TTC549 (cell line): ENCODE measurements at regions not wholly inside any gene's neighbourhood (a gene's known extent, or its start where the extent isn't known, plus 50 kb on each side); places are given as distances from the start of the nearest gene placed in this dataset.
"Not testable (repeated sequence)": the region's sequence is repeated elsewhere in the genome, so short reads cannot be mapped to it uniquely, and the experiment has no call there.

Experiments
- FAIRE-seq: peaks from 2 replicates; lab custom pipeline; 2012; peaks lifted over from hg19 to GRCh38; lab: Jason Lieb, UNC

DNA sequence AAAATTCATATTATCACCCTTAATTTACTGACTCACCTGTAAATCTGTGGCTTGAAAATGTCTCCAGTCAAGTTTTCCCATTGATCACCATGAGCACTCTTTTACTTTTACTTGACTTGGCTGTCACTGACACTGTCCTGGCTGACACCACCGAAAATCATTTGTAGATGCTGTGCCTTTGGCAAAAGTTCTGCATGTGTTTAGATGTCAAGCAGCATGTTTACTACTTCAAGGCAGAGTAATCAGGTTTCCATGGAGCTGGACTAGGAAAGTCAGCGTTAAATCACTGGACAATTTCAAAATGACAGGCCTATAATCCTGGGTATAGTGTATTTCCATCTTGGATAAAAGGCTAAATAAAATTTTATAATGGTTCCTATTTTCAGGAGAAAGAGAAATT, 1530.6 kb upstream of the CDH6 start:
- no peak for FAIRE-seq

DNA sequence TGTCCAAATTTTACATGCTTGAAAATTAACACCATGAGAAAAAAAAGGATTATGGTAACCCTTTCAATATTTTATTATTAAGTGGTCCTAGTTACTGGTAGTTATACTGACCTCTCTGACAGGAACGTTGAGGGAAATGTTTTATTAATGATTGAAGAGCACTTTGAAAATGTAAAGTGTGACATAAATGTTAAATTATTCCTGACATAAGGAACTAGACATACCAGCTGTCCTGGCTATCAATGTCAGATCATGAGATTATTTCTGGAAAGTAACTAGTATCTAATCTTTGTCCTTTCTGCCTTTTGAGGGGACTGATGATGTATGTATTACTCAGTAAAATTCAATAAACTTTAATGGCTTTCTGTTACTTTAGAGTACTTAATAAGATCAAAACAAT, 1538.5 kb upstream of the CDH6 start:
- FAIRE-seq: no peak

DNA sequence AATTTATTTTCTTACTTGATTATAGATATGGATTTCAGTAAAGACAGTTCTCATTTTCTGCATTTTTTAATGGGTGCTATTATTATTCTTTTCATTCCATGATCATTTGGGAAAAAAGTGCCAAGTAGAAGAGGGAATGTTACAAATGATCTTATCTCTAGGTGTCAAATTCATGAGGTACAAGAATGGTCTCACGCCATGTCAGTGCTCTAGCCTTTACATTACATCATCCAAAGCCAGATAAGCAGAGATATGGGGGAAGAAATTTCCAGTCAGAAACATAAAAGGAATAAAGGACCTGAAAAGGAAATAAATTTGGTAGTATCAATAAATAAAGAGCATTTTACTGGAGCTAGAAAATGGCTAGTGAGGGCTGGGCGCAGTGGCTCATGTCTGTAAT, 1544.2 kb upstream of the CDH6 start:
- no peak for FAIRE-seq

DNA sequence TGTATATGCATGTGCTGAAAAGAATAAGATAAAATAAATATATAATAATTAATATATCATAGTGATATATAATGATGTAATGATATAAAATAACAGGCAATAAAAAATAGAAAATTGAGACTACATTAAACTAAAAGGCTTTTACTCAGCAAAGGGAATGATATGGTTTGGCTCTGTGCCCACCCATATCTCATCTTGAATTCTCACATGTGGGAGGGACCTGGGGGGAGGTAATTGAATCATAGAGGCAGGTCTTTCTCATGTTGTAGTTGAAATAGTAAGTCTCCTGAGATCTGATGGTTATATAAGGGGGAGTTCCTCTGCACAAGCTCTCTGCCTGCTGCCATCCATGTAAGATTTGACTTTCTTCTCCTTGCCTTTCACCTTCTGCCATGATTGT, 1550.9 kb upstream of the CDH6 start:
- no peak for FAIRE-seq

- no peak for FAIRE-seq
Observed at GRCh38 chr5:29614206-29614605, 1579.3 kb upstream of the CDH6 start.

DNA sequence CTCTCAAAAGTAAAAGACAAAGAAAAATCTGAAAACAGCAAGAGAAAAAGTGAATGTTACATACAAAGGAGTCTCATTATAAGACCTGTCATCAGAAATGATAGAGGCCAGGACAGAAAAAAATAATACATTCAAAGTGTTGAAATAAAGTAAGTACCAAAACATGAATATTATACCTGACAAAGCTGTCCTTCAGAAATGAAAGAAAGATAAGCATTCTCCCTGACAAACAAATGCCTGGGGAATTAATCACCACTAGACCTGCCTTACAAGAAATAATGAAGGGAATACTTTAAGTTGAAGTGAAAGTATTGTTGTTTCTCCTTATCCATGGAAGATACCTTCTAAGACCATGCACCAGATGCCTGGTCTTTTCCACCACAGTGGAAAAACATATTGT, 1605.2 kb upstream of the CDH6 start:
- no peak for FAIRE-seq

DNA sequence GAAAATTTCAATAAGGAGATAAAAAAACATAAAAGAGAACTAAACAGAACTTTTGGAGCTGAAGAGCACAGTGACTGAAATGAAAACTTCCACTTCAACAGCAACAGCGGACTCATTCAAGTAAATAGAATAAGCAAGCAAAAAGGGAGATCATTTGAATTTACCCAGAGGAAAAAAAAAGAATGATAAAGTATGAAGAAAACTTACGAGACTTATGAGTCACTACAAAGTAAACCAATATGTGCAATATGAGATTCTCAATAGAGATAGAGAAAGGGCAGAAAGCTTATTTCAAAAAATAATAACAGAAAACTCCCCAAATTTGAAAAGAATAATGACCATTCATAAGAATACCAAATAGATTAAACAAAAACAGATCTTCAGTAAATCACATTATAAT, 1605.7 kb upstream of the CDH6 start:
- no peak for FAIRE-seq

- no peak for FAIRE-seq
Observed at GRCh38 chr5:29568028-29568427, 1625.5 kb upstream of the CDH6 start.

- FAIRE-seq: no peak
Observed at GRCh38 chr5:29561564-29561963, 1631.9 kb upstream of the CDH6 start.

DNA sequence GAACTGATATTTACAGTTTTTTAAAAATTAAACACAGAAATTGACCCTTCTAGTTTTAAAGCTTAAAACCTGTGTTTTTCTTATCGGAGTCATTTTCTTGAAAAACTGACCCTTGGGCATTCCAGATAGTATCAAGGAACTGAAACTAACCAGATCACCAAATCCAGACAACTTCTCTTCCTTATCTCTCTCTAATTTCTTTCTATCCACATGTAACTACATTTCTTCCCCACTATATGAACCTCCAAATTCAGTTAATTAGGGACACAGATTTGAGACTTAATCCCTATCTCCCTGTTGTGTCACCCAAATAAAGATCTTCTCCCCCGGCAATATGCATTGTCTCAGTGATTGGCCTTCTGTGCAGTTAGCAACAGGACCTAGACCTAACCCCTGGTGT, 1643.0 kb upstream of the CDH6 start:
- FAIRE-seq: no peak

DNA sequence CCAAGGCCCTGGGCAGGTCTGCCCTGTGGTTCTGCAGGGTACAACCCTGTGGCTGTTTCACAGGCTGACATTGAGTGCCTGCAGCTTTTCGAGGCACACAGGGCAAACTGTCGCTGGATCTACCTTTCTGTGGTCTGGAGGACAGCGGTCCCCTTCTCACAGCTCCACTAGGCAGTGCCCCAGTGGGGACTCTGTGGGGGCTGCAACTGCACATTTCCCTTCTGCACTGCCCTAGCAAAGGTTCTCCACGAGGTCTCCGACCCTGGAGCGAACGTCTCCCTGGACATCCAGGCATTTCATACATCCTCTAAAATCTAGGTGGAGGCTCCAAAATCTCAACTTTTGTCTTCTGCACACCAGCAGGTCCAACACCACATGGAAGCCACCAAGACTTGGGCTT, 1645.2 kb upstream of the CDH6 start:
- no peak for FAIRE-seq

DNA sequence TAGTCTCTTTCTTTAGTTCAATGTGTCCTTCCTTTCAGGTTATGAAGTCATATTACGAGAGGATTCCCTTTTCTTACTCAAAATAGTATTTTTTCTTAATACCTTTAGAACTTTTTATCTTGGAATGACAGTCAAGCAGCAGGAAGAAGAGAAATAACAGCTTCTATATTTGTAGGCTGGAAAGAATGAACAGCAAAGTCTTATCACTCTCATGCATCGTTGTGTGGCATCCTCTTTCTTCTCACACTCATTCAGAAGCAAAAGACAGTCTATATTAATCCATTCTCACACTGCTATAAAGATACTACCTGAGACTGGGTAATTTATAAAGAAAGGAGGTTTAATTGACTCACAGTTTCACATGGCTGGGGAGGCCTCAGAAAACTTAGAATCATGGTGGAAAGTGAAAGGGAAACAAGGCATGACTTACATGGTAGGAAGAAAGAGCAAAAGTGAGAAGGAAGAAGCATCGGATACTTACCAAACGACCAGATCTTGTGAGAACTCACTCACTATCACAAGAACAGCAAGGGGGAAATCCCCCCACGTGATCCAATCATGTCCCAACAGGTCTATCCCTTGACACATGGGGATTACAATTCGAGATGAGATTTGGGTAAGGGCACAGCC, 1646.1 kb upstream of the CDH6 start:
- FAIRE-seq: no peak

GRCh38 chr5:29543501-29543900, 1650.0 kb upstream of the CDH6 start:
- FAIRE-seq: no peak

DNA sequence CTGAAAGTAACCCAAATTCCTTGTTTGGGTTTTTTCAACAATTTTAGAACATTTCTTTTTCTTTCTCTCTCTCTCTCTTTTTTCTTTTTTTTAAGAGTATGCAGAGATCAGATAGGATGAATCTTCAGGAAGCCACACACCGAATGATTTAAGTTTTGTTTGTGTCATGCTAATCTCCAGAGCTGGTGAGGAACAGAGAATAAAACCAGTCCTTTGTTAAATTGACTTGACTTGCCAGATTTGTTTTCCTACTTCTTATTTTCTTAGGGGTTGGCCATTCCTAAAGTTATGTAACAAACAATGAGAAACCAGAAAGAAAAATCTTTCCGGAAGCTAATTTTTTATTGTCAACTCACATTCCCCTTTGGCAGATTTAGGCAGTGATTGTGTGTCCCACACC, 1669.3 kb upstream of the CDH6 start:
- FAIRE-seq: no peak

GRCh38 chr5:29518176-29518575, 1675.3 kb upstream of the CDH6 start:
- FAIRE-seq: no peak

DNA sequence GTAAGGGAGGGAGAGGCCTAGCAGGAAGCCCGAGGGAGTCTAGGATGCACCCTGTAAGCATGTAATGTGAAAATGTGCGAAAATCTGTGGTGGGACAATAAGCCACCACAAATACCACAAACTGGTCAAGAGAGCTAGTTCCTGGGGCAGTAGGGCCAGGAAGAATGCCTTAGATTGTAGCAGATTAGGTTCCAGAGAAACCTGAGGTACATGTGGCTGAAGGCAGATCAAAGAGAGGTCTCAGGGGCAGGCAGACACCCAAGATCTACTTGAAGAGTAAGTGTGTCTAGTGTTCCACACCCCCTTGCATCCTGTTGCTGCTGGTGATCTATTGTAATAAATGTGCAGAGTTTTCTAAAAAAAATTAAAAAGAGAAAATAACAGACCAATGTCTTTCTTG, 1677.3 kb upstream of the CDH6 start:
- no peak for FAIRE-seq

- no peak for FAIRE-seq
Observed at GRCh38 chr5:29508131-29508530, 1685.4 kb upstream of the CDH6 start.

- no peak for FAIRE-seq
Observed at GRCh38 chr5:29504411-29504810, 1689.1 kb upstream of the CDH6 start.

GRCh38 chr5:29498860-29499259, 1694.6 kb upstream of the CDH6 start:
- FAIRE-seq: no peak

DNA sequence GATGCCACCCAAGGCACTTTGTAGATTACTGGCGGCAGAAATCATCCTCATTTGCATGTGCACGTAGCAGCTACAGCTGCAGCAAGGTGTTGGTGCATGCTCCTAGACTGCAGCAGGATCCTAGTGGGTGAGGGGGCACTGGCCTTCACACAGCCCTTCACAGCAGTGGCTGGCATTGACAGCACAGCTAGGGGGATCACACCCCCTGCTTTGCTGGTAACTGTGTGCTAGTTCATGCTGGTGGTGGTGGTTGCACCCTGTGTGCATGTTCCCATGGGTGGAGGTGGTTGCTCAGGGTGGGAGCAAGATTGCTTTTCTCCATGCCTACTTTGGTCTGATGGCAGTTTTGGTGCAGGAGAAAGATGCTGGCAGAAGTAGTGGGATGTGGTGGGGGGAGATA, 1695.1 kb upstream of the CDH6 start:
- FAIRE-seq: no peak

GRCh38 chr5:29485333-29485732, 1708.2 kb upstream of the CDH6 start:
- no peak for FAIRE-seq

DNA sequence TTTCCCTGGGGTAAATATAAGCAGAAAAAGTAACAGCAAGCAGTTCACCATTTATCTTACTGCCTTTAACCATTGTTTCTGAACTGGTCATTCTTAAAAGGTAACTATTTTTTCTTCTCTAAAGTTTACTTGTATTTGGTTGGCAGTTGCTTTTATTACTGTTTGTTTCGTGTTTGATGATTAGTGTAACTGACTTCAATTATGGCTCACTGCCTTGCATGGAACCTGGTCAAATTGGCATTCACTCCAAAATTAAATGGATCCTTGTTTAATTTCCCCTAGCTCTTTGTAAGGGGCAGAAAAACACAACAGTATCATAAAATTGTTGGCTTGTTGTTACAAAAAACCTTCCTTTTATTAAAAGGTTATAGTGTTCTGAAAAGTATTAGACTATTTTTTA, 1723.9 kb upstream of the CDH6 start:
- FAIRE-seq: no peak

GRCh38 chr5:29462241-29462640, 1731.2 kb upstream of the CDH6 start:
- FAIRE-seq: no peak

- no peak for FAIRE-seq
Observed at GRCh38 chr5:29460971-29461559, 1732.4 kb upstream of the CDH6 start.

DNA sequence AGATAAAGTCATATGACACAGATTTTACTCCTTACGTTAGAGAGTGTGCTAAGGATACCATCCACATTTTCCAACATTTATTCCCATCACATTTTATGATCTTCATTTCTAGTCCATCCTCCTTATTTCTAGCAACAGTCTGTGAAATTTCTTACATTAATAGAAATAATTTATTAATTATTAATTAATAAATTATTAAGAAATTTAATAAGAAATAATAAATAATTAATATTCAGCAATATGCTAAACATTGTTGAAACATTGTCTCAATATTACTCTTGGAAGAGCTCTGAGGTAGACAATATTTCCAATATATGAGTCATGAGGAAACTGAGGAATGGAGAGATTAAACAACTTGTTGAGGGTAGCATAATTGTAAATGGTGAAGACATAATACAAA, 1742.5 kb upstream of the CDH6 start:
- FAIRE-seq: not testable (repeated sequence)
